Choroid plexus epithelial cell (primary cell): ENCODE measurements at regions not wholly inside any gene's neighbourhood (a gene's known extent, or its start where the extent isn't known, plus 50 kb on each side); places are given as distances from the start of the nearest gene placed in this dataset.

Source experiments
- DNase-seq: peaks from one replicate; pipeline ENCODE4 v3.0.0-alpha.2; 2010; ENCODE audit warnings: low read depth
- H3K4me3 ChIP-seq: 2 replicates; pipeline ENCODE4 v1.5.1; 2011; ENCODE audit warnings: low read depth, mild to moderate bottlenecking, control low read depth, low read length, moderate library complexity
- CTCF ChIP-seq: conservative IDR thresholded peaks from 2 replicates; pipeline ENCODE4 v1.5.1; 2011; ENCODE audit warnings: low read depth, mild to moderate bottlenecking, control low read depth, inconsistent platforms, low read length, moderate library complexity

- DNase-seq = no peak
- TF ChIP-seq CTCF = no peak
- no peak overlapping the region for H3K4me3 ChIP-seq
Observed at GRCh38 chr4:160847228-160847627, 1316.6 kb downstream of the FSTL5 start.

- no peak for DNase-seq
- H3K4me3 ChIP-seq = no peak overlapping the region
- no peak for TF ChIP-seq CTCF
Observed at GRCh38 chr4:160848489-160848888, 1315.3 kb downstream of the FSTL5 start.

- DNase-seq = peak; percentile 38
- no peak for TF ChIP-seq CTCF
- H3K4me3 ChIP-seq = peak overlapping the region; percentile 3
Observed at GRCh38 chr4:160848901-160849760, 1314.7 kb downstream of the FSTL5 start.

- no peak overlapping the region for H3K4me3 ChIP-seq
- DNase-seq = no peak
- TF ChIP-seq CTCF = no peak
Observed at GRCh38 chr4:160864253-160864652, 1299.5 kb downstream of the FSTL5 start.

- H3K4me3 ChIP-seq = no peak overlapping the region
- DNase-seq = no peak
- no peak for TF ChIP-seq CTCF
Observed at GRCh38 chr4:160869899-160870298, 1293.9 kb downstream of the FSTL5 start.

- no peak for TF ChIP-seq CTCF
- no peak for DNase-seq
- no peak overlapping the region for H3K4me3 ChIP-seq
Observed at GRCh38 chr4:160872491-160872890, 1291.3 kb downstream of the FSTL5 start.
